22Rv1 (cell line): ENCODE measurements at regions not wholly inside any gene's neighbourhood (a gene's known extent, or its start where the extent isn't known, plus 50 kb on each side); places are given as distances from the start of the nearest gene placed in this dataset.

Experiments used
- ZFX ChIP-seq: fragments of 450-650 bp; IDR thresholded peaks from 2 replicates; pipeline ENCODE4 v1.6.1; 2017; ENCODE audit warnings: antibody characterized with exemption, borderline replicate concordance
- TF ChIP-seq, protein P1 (sequence below): fragments of 450-650 bp; IDR thresholded peaks from 2 replicates; pipeline ENCODE4 v1.5.1; 2017; ENCODE audit warnings: mild to moderate bottlenecking

GRCh38 chr4:119678761-119679160 lies 50.2 kb upstream of the PDE5A start:
- TF ChIP-seq, protein P1, sequence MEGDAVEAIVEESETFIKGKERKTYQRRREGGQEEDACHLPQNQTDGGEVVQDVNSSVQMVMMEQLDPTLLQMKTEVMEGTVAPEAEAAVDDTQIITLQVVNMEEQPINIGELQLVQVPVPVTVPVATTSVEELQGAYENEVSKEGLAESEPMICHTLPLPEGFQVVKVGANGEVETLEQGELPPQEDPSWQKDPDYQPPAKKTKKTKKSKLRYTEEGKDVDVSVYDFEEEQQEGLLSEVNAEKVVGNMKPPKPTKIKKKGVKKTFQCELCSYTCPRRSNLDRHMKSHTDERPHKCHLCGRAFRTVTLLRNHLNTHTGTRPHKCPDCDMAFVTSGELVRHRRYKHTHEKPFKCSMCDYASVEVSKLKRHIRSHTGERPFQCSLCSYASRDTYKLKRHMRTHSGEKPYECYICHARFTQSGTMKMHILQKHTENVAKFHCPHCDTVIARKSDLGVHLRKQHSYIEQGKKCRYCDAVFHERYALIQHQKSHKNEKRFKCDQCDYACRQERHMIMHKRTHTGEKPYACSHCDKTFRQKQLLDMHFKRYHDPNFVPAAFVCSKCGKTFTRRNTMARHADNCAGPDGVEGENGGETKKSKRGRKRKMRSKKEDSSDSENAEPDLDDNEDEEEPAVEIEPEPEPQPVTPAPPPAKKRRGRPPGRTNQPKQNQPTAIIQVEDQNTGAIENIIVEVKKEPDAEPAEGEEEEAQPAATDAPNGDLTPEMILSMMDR, result no peak
- TF ChIP-seq ZFX, result no peak
